Body of pancreas (tissue), 4 donors: ENCODE measurements at regions not wholly inside any gene's neighbourhood (a gene's known extent, or its start where the extent isn't known, plus 50 kb on each side); places are given as distances from the start of the nearest gene placed in this dataset.

Experiments used
- ATAC-seq: fragments of 150-250 bp; one replicate; pipeline ENCODE4 v1.9.1; 2016
- DNase-seq, 4 donors: peaks; one replicate each; pipeline ENCODE4 v3.0.0-alpha.2; 2019
- H3K27ac ChIP-seq, 4 donors: fragments of 200-600 bp; sonication (generic); 1 replicate in 3 of 4; 2 replicates in 1 of 4; pipeline versions ENCODE4 v1.5.1 to v1.6.1; 2016 to 2019; ENCODE audit warnings: mild to moderate bottlenecking in 1 of 4, mixed read lengths in 1 of 4, moderate library complexity in 1 of 4
- H3K27me3 ChIP-seq, 2 donors: fragments of 200-600 bp; sonication (generic); one replicate each; pipeline ENCODE4 v1.6.0; 2016; ENCODE audit warnings: mild to moderate bottlenecking in 1 of 2
- H3K36me3 ChIP-seq, 2 donors: fragments of 200-600 bp; sonication (generic); replicated peaks in 1 of 2; 2 replicates each; pipeline ENCODE4 v1.5.1; 2016; ENCODE audit warnings: low read depth in 2 of 2; ENCODE audit not compliant: insufficient read depth in 1 of 2
- H3K4me1 ChIP-seq: fragments of 200-600 bp; sonication (generic); one replicate; pipeline ENCODE4 v1.6.0; 2016
- H3K4me3 ChIP-seq, 2 donors: fragments of 200-600 bp; sonication (generic); 1 replicate in 1 of 2; 2 replicates in 1 of 2; pipeline ENCODE4 v1.5.1; 2016 to 2019
- H3K9me3 ChIP-seq, 3 donors: fragments of 200-600 bp; sonication (generic); 1 replicate in 2 of 3; 2 replicates in 1 of 3; pipeline ENCODE4 v1.5.1; 2016
- CTCF ChIP-seq, 7 experiments: fragments of 450-650 bp in 4 of 7; fragments of 200-600 bp in 3 of 7; sonication (generic) in 3 of 7; IDR thresholded peaks; one replicate each; pipeline ENCODE4 v1.5.1; 2016 to 2019; ENCODE audit warnings: antibody characterized with exemption in 7 of 7
- POLR2A ChIP-seq, 3 donors: fragments of 450-650 bp; IDR thresholded peaks; one replicate each; pipeline ENCODE4 v1.6.1; 2016; ENCODE audit warnings: antibody characterized with exemption in 3 of 3, mild to moderate bottlenecking in 2 of 3
- WGBS, 2 donors: methylation state at CpG; one replicate each; pipeline ENCODE4 v1.1.5; 2017; 5-methylcytosine and 5-hydroxymethylcytosine counted together
- intact Hi-C: fragments of 100-400 bp; cut with DNase I; formaldehyde crosslinking; loops from one replicate; pipeline ENCODE4 v1.15.1; 2023

DNA sequence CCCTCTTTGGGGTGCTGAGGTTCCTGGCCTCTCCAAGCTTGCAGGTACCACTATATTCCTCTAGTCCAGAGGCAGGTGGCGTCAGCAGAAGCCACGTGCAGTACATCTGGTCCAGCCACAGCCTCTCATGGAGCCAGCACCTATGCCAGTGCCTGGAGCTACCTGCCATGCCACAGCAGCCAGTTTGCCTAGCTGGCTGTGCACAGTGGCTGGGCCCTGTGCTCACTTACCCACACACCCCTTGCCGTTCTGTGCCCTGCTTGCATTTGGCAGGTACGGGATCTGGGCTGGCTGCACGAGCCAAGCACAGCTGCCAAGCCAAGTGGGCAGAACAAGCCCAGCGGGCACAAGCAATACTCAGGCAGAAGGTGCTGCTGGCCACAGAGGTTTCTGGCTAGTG lies 601.1 kb downstream of the EPHA5 start:
- Histone ChIP-seq H3K27ac (no peak overlapping the region), H3K4me3 (no peak overlapping the region), H3K9me3 (no peaks in the 10 kb centered on the region), H3K27me3 (no peaks in the 10 kb centered on the region), H3K36me3 (no peaks in the 10 kb centered on the region), H3K4me1 (no peaks in the 10 kb centered on the region)
- ATAC-seq (no peak), DNase-seq (no peak)
- 64 to 70% methylated on average over 4 to 5 of the region's 6 CpGs for WGBS, 2 donors
- no peak for TF ChIP-seq POLR2A (IDR thresholded peaks at IDR 0.05)
- TF ChIP-seq CTCF (IDR thresholded peaks at IDR 0.05), result no peak
- intact Hi-C loops, result no loop called here

- DNase-seq (no peak), ATAC-seq (no peak)
- intact Hi-C loops, result no loop called here
- H3K36me3 ChIP-seq, result no peaks in the 10 kb centered on the region
- no peaks in the 10 kb centered on the region for H3K9me3 ChIP-seq
- H3K4me3 ChIP-seq, result no peak overlapping the region
- no peak overlapping the region for H3K27ac ChIP-seq
- no peaks in the 10 kb centered on the region for H3K4me1 ChIP-seq
- H3K27me3 ChIP-seq, result no peaks in the 10 kb centered on the region
- TF ChIP-seq CTCF (IDR thresholded peaks at IDR 0.05) (no peak), POLR2A (IDR thresholded peaks at IDR 0.05) (no peak)
Observed at GRCh38 chr4:65066106-65066505, 604.2 kb downstream of the EPHA5 start.

DNA sequence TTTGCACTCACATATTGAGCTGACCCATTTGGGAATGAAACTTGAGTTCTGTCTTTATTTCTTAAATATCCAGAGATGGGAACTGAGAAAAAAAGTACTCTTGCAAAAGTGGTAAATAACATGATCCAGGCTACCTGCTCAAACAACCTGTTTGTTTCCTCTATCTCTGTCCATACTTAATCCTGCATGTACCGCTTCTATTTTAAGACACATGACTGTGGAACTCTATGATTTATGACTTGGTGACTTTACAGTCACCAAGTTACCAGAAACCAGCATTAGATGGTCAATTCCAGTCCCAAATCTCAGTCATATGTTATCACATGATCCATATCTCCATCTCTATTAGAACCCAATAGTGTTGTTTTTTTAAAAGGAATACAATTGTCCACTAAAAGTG lies 606.7 kb downstream of the EPHA5 start:
- no peak for ATAC-seq
- no peaks in the 10 kb centered on the region for H3K9me3 ChIP-seq
- intact Hi-C loops, result no loop called here
- no peak overlapping the region for H3K4me3 ChIP-seq
- 80 to 96% methylated on average over 1 of the region's 1 CpG for WGBS, 2 donors
- no peak for DNase-seq
- no peak overlapping the region for H3K27ac ChIP-seq
- H3K36me3 ChIP-seq, result no peaks in the 10 kb centered on the region
- no peaks in the 10 kb centered on the region for H3K4me1 ChIP-seq
- peaks cover 0 to 4% of the 10 kb centered on the region in 2 donors for H3K27me3 ChIP-seq
- TF ChIP-seq CTCF (IDR thresholded peaks at IDR 0.05) (no peak), POLR2A (IDR thresholded peaks at IDR 0.05) (no peak)

- no peak overlapping the region for H3K4me3 ChIP-seq
- 9 to 17% methylated on average over 1 of the region's 1 CpG for WGBS, 2 donors
- TF ChIP-seq POLR2A (IDR thresholded peaks at IDR 0.05) (no peak), CTCF (IDR thresholded peaks at IDR 0.05) (no peak)
- ATAC-seq (no peak), DNase-seq (no peak)
- no peaks in the 10 kb centered on the region for H3K4me1 ChIP-seq
- intact Hi-C loops, result no loop called here
- H3K27ac ChIP-seq, result no peak overlapping the region
- H3K36me3 ChIP-seq, result no peaks in the 10 kb centered on the region
- no peaks in the 10 kb centered on the region for H3K27me3 ChIP-seq
- H3K9me3 ChIP-seq, result no peaks in the 10 kb centered on the region
Observed at GRCh38 chr4:65050786-65051185, 619.5 kb downstream of the EPHA5 start.

- Histone ChIP-seq H3K36me3 (no peaks in the 10 kb centered on the region), H3K9me3 (no peaks in the 10 kb centered on the region), H3K4me1 (no peaks in the 10 kb centered on the region), H3K4me3 (no peak overlapping the region), H3K27ac (no peak overlapping the region), H3K27me3 (no peaks in the 10 kb centered on the region)
- TF ChIP-seq POLR2A (IDR thresholded peaks at IDR 0.05) (no peak), CTCF (IDR thresholded peaks at IDR 0.05) (no peak)
- WGBS, 2 donors, result 75% methylated on average over 4 of the region's 4 CpGs
- ATAC-seq, result peak; percentile 18
- intact Hi-C loops, result no loop called here
- DNase-seq, result peak in 2 of 4 donors; percentile 5 to 10
Observed at GRCh38 chr4:65046192-65047133, 623.8 kb downstream of the EPHA5 start.
